Suprapubic skin (tissue), 3 donors: ENCODE measurements at regions not wholly inside any gene's neighbourhood (a gene's known extent, or its start where the extent isn't known, plus 50 kb on each side); places are given as distances from the start of the nearest gene placed in this dataset.

Experiments used
- CTCF ChIP-seq, 2 donors: fragments of 200-600 bp in 1 of 2; fragments of 450-650 bp in 1 of 2; sonication (generic) in 1 of 2; IDR thresholded peaks; one replicate each; pipeline ENCODE4 v1.5.1; 2016 to 2019; ENCODE audit warnings: antibody characterized with exemption in 2 of 2, mild to moderate bottlenecking in 1 of 2, moderate library complexity in 1 of 2
- EP300 ChIP-seq: sonication (generic); formaldehyde crosslinking; IDR thresholded peaks from one replicate; pipeline ENCODE4 v1.6.1; 2017; ENCODE audit warnings: antibody characterized with exemption
- POLR2A ChIP-seq, 2 donors: fragments of 450-650 bp; IDR thresholded peaks; one replicate each; pipeline ENCODE4 v1.6.1; 2017; ENCODE audit warnings: antibody characterized with exemption in 2 of 2, mild to moderate bottlenecking in 2 of 2, moderate library complexity in 2 of 2

GRCh38 chr6:28765978-28766351 lies 157.8 kb downstream of the TRIM27 start:
- TF ChIP-seq CTCF (IDR thresholded peaks at IDR 0.05) (no peak), POLR2A (IDR thresholded peaks at IDR 0.05) (no peak), EP300 (no peak)
